ENCODE measurements at regions not wholly inside any gene's neighbourhood (a gene's known extent, or its start where the extent isn't known, plus 50 kb on each side); places are given as distances from the start of the nearest gene placed in this dataset.

- Histone ChIP-seq H3K4me3 (ENCODE audit: low read length) (no peak overlapping the region), H3K27me3 (replicated peaks; ENCODE audit: control insufficient read depth, insufficient read depth, low read length) (peaks cover 40% of the 10 kb centered on the region), H3K9me3 (ENCODE audit: control insufficient read depth, low read length) (no peaks in the 10 kb centered on the region), H3K36me3 (ENCODE audit: control insufficient read depth, insufficient read depth, low read length, severe bottlenecking) (no peaks in the 10 kb centered on the region), H3K4me1 (ENCODE audit: control insufficient read depth, insufficient read depth, low read length) (no peaks in the 10 kb centered on the region), H3K9ac (ENCODE audit: low read length) (no peak overlapping the region)
- DNase-seq (ENCODE audit: low read depth) = no peak
These were observed 82.7 kb upstream of the DHRSX start for GRCh38 chrX:2583194-2584162.

- DNase-seq (ENCODE audit: low read depth) = no peak
- Histone ChIP-seq H3K4me3 (ENCODE audit: low read length) (no peak overlapping the region), H3K27me3 (replicated peaks; ENCODE audit: control insufficient read depth, insufficient read depth, low read length) (peaks cover 41% of the 10 kb centered on the region), H3K36me3 (ENCODE audit: control insufficient read depth, insufficient read depth, low read length, severe bottlenecking) (no peaks in the 10 kb centered on the region), H3K4me1 (ENCODE audit: control insufficient read depth, insufficient read depth, low read length) (no peaks in the 10 kb centered on the region), H3K9me3 (ENCODE audit: control insufficient read depth, low read length) (no peaks in the 10 kb centered on the region), H3K9ac (ENCODE audit: low read length) (no peak overlapping the region)
These were observed 81.9 kb upstream of the DHRSX start for GRCh38 chrX:2582667-2583066.

GRCh38 chrX:2581296-2581695 lies 80.5 kb upstream of the DHRSX start:
- no peak for DNase-seq (ENCODE audit: low read depth)
- Histone ChIP-seq H3K4me3 (ENCODE audit: low read length) (no peak overlapping the region), H3K27me3 (replicated peaks; ENCODE audit: control insufficient read depth, insufficient read depth, low read length) (peaks cover 41% of the 10 kb centered on the region), H3K4me1 (ENCODE audit: control insufficient read depth, insufficient read depth, low read length) (no peaks in the 10 kb centered on the region), H3K9me3 (ENCODE audit: control insufficient read depth, low read length) (no peaks in the 10 kb centered on the region), H3K36me3 (ENCODE audit: control insufficient read depth, insufficient read depth, low read length, severe bottlenecking) (no peaks in the 10 kb centered on the region), H3K9ac (ENCODE audit: low read length) (no peak overlapping the region)

GRCh38 chrX:2578864-2579263 lies 78.1 kb upstream of the DHRSX start:
- Histone ChIP-seq H3K4me1 (ENCODE audit: control insufficient read depth, insufficient read depth, low read length) (no peaks in the 10 kb centered on the region), H3K4me3 (ENCODE audit: low read length) (no peak overlapping the region), H3K36me3 (ENCODE audit: control insufficient read depth, insufficient read depth, low read length, severe bottlenecking) (no peaks in the 10 kb centered on the region), H3K27me3 (replicated peaks; ENCODE audit: control insufficient read depth, insufficient read depth, low read length) (peaks cover 26% of the 10 kb centered on the region), H3K9ac (ENCODE audit: low read length) (no peak overlapping the region), H3K9me3 (ENCODE audit: control insufficient read depth, low read length) (no peaks in the 10 kb centered on the region)
- no peak for DNase-seq (ENCODE audit: low read depth)

- Histone ChIP-seq H3K27me3 (replicated peaks; ENCODE audit: control insufficient read depth, insufficient read depth, low read length) (peaks cover 21% of the 10 kb centered on the region), H3K4me3 (ENCODE audit: low read length) (no peak overlapping the region), H3K36me3 (ENCODE audit: control insufficient read depth, insufficient read depth, low read length, severe bottlenecking) (no peaks in the 10 kb centered on the region), H3K9ac (ENCODE audit: low read length) (no peak overlapping the region), H3K4me1 (ENCODE audit: control insufficient read depth, insufficient read depth, low read length) (no peaks in the 10 kb centered on the region), H3K9me3 (ENCODE audit: control insufficient read depth, low read length) (no peaks in the 10 kb centered on the region)
- peak; percentile 47 for DNase-seq (ENCODE audit: low read depth)
These were observed 77.2 kb upstream of the DHRSX start for GRCh38 chrX:2577844-2578466.

GRCh38 chrX:2576793-2577192 lies 76.0 kb upstream of the DHRSX start:
- Histone ChIP-seq H3K36me3 (ENCODE audit: control insufficient read depth, insufficient read depth, low read length, severe bottlenecking) (no peaks in the 10 kb centered on the region), H3K4me3 (ENCODE audit: low read length) (no peak overlapping the region), H3K9me3 (ENCODE audit: control insufficient read depth, low read length) (no peaks in the 10 kb centered on the region), H3K9ac (ENCODE audit: low read length) (no peak overlapping the region), H3K4me1 (ENCODE audit: control insufficient read depth, insufficient read depth, low read length) (no peaks in the 10 kb centered on the region), H3K27me3 (replicated peaks; ENCODE audit: control insufficient read depth, insufficient read depth, low read length) (peaks cover 14% of the 10 kb centered on the region)
- DNase-seq (ENCODE audit: low read depth) = no peak

- H3K9ac ChIP-seq (ENCODE audit: low read length) = no peak overlapping the region
- peaks cover 6% of the 10 kb centered on the region for H3K9me3 ChIP-seq (ENCODE audit: control insufficient read depth, low read length)
- peaks cover 9% of the 10 kb centered on the region for H3K27me3 ChIP-seq (replicated peaks; ENCODE audit: control insufficient read depth, insufficient read depth, low read length)
- H3K4me1 ChIP-seq (ENCODE audit: control insufficient read depth, insufficient read depth, low read length) = no peaks in the 10 kb centered on the region
- no peak overlapping the region for H3K4me3 ChIP-seq (ENCODE audit: low read length)
- DNase-seq (ENCODE audit: low read depth) = no peak
- no peaks in the 10 kb centered on the region for H3K36me3 ChIP-seq (ENCODE audit: control insufficient read depth, insufficient read depth, low read length, severe bottlenecking)
These were observed 73.5 kb upstream of the DHRSX start for GRCh38 chrX:2574271-2574670.

GRCh38 chrX:2572740-2573139 lies 72.0 kb upstream of the DHRSX start:
- H3K4me3 ChIP-seq (ENCODE audit: low read length) = no peak overlapping the region
- no peaks in the 10 kb centered on the region for H3K4me1 ChIP-seq (ENCODE audit: control insufficient read depth, insufficient read depth, low read length)
- H3K9me3 ChIP-seq (ENCODE audit: control insufficient read depth, low read length) = peaks cover 6% of the 10 kb centered on the region
- H3K27me3 ChIP-seq (replicated peaks; ENCODE audit: control insufficient read depth, insufficient read depth, low read length) = peaks cover 8% of the 10 kb centered on the region
- DNase-seq (ENCODE audit: low read depth) = peak; percentile 70
- no peaks in the 10 kb centered on the region for H3K36me3 ChIP-seq (ENCODE audit: control insufficient read depth, insufficient read depth, low read length, severe bottlenecking)
- no peak overlapping the region for H3K9ac ChIP-seq (ENCODE audit: low read length)

GRCh38 chrX:2568125-2568524 lies 67.3 kb upstream of the DHRSX start:
- H3K9me3 ChIP-seq (ENCODE audit: control insufficient read depth, low read length) = peaks cover 6% of the 10 kb centered on the region
- no peaks in the 10 kb centered on the region for H3K36me3 ChIP-seq (ENCODE audit: control insufficient read depth, insufficient read depth, low read length, severe bottlenecking)
- peaks cover 10% of the 10 kb centered on the region for H3K27me3 ChIP-seq (replicated peaks; ENCODE audit: control insufficient read depth, insufficient read depth, low read length)
- DNase-seq (ENCODE audit: low read depth) = no peak
- H3K9ac ChIP-seq (ENCODE audit: low read length) = no peak overlapping the region
- no peak overlapping the region for H3K4me3 ChIP-seq (ENCODE audit: low read length)
- H3K4me1 ChIP-seq (ENCODE audit: control insufficient read depth, insufficient read depth, low read length) = no peaks in the 10 kb centered on the region

- Histone ChIP-seq H3K4me3 (ENCODE audit: low read length) (no peak overlapping the region), H3K36me3 (ENCODE audit: control insufficient read depth, insufficient read depth, low read length, severe bottlenecking) (no peaks in the 10 kb centered on the region), H3K9me3 (ENCODE audit: control insufficient read depth, low read length) (peaks cover 6% of the 10 kb centered on the region), H3K9ac (ENCODE audit: low read length) (no peak overlapping the region), H3K4me1 (ENCODE audit: control insufficient read depth, insufficient read depth, low read length) (no peaks in the 10 kb centered on the region), H3K27me3 (replicated peaks; ENCODE audit: control insufficient read depth, insufficient read depth, low read length) (peaks cover 11% of the 10 kb centered on the region)
- DNase-seq (ENCODE audit: low read depth) = no peak
These were observed 65.3 kb upstream of the DHRSX start for GRCh38 chrX:2566055-2566454.

GRCh38 chrX:2561456-2561855 lies 60.7 kb upstream of the DHRSX start:
- H3K4me1 ChIP-seq (ENCODE audit: control insufficient read depth, insufficient read depth, low read length) = peaks cover 9% of the 10 kb centered on the region
- no peak for DNase-seq (ENCODE audit: low read depth)
- H3K9ac ChIP-seq (ENCODE audit: low read length) = no peak overlapping the region
- H3K36me3 ChIP-seq (ENCODE audit: control insufficient read depth, insufficient read depth, low read length, severe bottlenecking) = no peaks in the 10 kb centered on the region
- peaks cover 27% of the 10 kb centered on the region for H3K27me3 ChIP-seq (replicated peaks; ENCODE audit: control insufficient read depth, insufficient read depth, low read length)
- no peak overlapping the region for H3K4me3 ChIP-seq (ENCODE audit: low read length)
- no peaks in the 10 kb centered on the region for H3K9me3 ChIP-seq (ENCODE audit: control insufficient read depth, low read length)

Data from adipocyte (in vitro differentiated cells).